Peyer's patch (tissue), 4 donors: ENCODE measurements at regions not wholly inside any gene's neighbourhood (a gene's known extent, or its start where the extent isn't known, plus 50 kb on each side); places are given as distances from the start of the nearest gene placed in this dataset.

Experiments
- POLR2A ChIP-seq, 2 donors: fragments of 450-650 bp; IDR thresholded peaks; one replicate each; pipeline ENCODE4 v1.5.1; 2017; ENCODE audit warnings: antibody characterized with exemption in 2 of 2, mild to moderate bottlenecking in 2 of 2, moderate library complexity in 2 of 2
- TF ChIP-seq, protein P1 (sequence below), 6 experiments: fragments of 450-650 bp in 4 of 6; fragments of 200-600 bp in 2 of 6; sonication (generic) in 1 of 6; IDR thresholded peaks; one replicate each; pipeline ENCODE4 v1.5.1; 2017 to 2019; ENCODE audit warnings: antibody characterized with exemption in 6 of 6, mild to moderate bottlenecking in 3 of 6, moderate library complexity in 1 of 6

DNA sequence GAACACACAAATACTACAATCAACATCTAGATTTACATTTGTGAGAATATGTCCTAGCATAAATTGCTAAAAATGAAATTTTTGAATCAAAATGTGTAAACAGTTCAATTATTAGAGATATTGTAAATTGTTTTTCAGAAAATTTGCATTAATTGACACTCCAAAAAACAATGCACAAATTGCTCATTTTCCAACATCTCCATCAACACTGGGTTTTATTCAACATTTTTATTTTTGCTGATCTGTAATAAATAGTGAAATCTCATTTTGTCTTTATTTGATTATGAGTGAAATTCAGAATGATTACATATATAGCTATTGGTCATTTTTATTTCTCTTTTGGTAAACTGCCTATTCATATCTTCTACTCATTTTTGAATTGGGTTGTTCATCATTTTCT is 120.0 kb upstream of the GRIA3 start:
- TF ChIP-seq POLR2A (IDR thresholded peaks at IDR 0.05), result no peak
- TF ChIP-seq, protein P1, sequence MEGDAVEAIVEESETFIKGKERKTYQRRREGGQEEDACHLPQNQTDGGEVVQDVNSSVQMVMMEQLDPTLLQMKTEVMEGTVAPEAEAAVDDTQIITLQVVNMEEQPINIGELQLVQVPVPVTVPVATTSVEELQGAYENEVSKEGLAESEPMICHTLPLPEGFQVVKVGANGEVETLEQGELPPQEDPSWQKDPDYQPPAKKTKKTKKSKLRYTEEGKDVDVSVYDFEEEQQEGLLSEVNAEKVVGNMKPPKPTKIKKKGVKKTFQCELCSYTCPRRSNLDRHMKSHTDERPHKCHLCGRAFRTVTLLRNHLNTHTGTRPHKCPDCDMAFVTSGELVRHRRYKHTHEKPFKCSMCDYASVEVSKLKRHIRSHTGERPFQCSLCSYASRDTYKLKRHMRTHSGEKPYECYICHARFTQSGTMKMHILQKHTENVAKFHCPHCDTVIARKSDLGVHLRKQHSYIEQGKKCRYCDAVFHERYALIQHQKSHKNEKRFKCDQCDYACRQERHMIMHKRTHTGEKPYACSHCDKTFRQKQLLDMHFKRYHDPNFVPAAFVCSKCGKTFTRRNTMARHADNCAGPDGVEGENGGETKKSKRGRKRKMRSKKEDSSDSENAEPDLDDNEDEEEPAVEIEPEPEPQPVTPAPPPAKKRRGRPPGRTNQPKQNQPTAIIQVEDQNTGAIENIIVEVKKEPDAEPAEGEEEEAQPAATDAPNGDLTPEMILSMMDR (IDR thresholded peaks at IDR 0.05), result no peak
